Tibial nerve (tissue), 4 donors: ENCODE measurements at regions not wholly inside any gene's neighbourhood (a gene's known extent, or its start where the extent isn't known, plus 50 kb on each side); places are given as distances from the start of the nearest gene placed in this dataset.

ENCODE experiments used
- DNase-seq, 2 donors: peaks; one replicate each; pipeline ENCODE4 v3.0.0-alpha.2; 2019; ENCODE audit warnings: low spot score in 2 of 2
- H3K27ac ChIP-seq, 4 donors: fragments of 200-600 bp; sonication (generic) in 3 of 4; one replicate each; pipeline ENCODE4 v1.5.1; 2017 to 2019; ENCODE audit warnings: mild to moderate bottlenecking in 1 of 4
- H3K27me3 ChIP-seq, 2 donors: fragments of 200-600 bp; sonication (generic) in 1 of 2; one replicate each; pipeline versions ENCODE4 v1.5.1 to v1.6.0; 2017 to 2019
- H3K36me3 ChIP-seq, 3 donors: fragments of 200-600 bp; sonication (generic); one replicate each; pipeline ENCODE4 v1.5.1; 2018 to 2019
- H3K4me1 ChIP-seq, 4 donors: fragments of 200-600 bp; sonication (generic) in 3 of 4; one replicate each; pipeline ENCODE4 v1.5.1; 2017 to 2019
- H3K4me3 ChIP-seq, 4 donors: fragments of 200-600 bp; sonication (generic) in 3 of 4; one replicate each; pipeline ENCODE4 v1.5.1; 2017 to 2019; ENCODE audit warnings: mild to moderate bottlenecking in 1 of 4, moderate library complexity in 1 of 4
- H3K9me3 ChIP-seq, 4 donors: fragments of 200-600 bp; sonication (generic) in 3 of 4; one replicate each; pipeline ENCODE4 v1.5.1; 2017 to 2019
- EP300 ChIP-seq, 2 donors: sonication (generic); formaldehyde crosslinking; IDR thresholded peaks; one replicate each; pipeline ENCODE4 v1.6.1; 2017; ENCODE audit warnings: antibody characterized with exemption in 2 of 2, mild to moderate bottlenecking in 1 of 2
- POLR2A ChIP-seq, 2 donors: fragments of 450-650 bp; IDR thresholded peaks; one replicate each; pipeline ENCODE4 v1.6.1; 2017; ENCODE audit warnings: antibody characterized with exemption in 2 of 2, mild to moderate bottlenecking in 2 of 2, moderate library complexity in 2 of 2
- WGBS, 2 donors: methylation state at CpG; one replicate each; pipeline ENCODE4 v1.1.5; 2018; 5-methylcytosine and 5-hydroxymethylcytosine counted together
- TF ChIP-seq, protein P1 (sequence below), 5 experiments: fragments of 200-600 bp in 3 of 5; fragments of 450-650 bp in 2 of 5; sonication (generic) in 3 of 5; IDR thresholded peaks; one replicate each; pipeline ENCODE4 v1.5.1; 2016 to 2019; ENCODE audit warnings: antibody characterized with exemption in 5 of 5, mild to moderate bottlenecking in 3 of 5, moderate library complexity in 2 of 5

DNA sequence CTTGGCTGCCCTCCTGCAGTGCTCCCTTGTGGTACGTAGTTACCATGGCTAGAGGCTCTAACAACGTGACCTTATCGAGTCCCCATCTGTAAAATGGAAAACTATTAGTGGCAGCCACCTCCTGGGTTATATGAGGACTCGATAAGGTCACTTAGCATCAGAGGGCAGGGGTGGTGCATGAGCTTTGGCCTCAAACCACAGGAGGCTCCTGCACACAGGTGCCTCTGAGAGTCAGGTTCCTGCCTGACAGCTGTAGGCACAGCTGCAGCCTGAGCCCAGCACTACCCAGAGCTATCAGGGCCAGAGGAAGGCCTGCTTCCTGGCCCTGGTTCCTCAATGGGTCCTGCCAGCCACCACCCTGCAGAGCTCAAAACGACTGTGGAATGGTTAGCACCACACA lies 57.2 kb upstream of the SEC14L1 start:
- TF ChIP-seq EP300 (IDR thresholded peaks at IDR 0.05) (no peak), POLR2A (IDR thresholded peaks at IDR 0.05) (no peak)
- TF ChIP-seq, protein P1, sequence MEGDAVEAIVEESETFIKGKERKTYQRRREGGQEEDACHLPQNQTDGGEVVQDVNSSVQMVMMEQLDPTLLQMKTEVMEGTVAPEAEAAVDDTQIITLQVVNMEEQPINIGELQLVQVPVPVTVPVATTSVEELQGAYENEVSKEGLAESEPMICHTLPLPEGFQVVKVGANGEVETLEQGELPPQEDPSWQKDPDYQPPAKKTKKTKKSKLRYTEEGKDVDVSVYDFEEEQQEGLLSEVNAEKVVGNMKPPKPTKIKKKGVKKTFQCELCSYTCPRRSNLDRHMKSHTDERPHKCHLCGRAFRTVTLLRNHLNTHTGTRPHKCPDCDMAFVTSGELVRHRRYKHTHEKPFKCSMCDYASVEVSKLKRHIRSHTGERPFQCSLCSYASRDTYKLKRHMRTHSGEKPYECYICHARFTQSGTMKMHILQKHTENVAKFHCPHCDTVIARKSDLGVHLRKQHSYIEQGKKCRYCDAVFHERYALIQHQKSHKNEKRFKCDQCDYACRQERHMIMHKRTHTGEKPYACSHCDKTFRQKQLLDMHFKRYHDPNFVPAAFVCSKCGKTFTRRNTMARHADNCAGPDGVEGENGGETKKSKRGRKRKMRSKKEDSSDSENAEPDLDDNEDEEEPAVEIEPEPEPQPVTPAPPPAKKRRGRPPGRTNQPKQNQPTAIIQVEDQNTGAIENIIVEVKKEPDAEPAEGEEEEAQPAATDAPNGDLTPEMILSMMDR (IDR thresholded peaks at IDR 0.05): no peak
- H3K27me3 ChIP-seq: peaks cover 0 to 4% of the 10 kb centered on the region in 2 donors
- WGBS, 2 donors: 62 to 87% methylated on average over 4 to 5 of the region's 5 CpGs

DNA sequence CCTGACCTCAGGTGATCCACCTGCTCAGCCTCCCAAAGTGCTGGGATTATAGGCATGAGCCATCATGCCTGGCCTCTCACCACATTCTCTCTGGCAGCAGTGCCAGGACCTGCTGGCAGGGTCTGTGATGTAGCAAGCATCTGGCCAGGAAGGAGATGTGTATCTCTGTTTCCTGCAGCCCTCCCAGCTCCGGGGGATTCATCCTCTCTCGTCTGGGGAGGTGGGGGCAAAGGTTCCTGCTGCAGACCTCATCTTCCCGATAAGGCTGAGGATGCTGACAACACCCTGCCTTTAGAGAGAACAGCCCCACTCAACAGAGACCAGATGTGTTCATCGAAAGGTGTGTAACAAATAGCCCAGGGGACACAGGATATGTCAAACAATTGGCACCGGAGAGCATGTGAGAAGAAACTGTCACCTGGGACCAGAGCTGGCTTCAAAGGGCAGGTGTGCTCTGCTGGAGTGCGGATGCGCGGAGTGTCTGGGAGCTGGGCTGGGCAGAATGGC lies 54.8 kb upstream of the SEC14L1 start:
- 46 to 55% methylated on average over 8 of the region's 8 CpGs for WGBS, 2 donors

More for the DNA sequence above, 57.2 kb upstream of the SEC14L1 start:
- H3K4me1 ChIP-seq: peaks cover 0 to 23% (median 5%) of the 10 kb centered on the region in 4 donors
- no peak overlapping the region for H3K4me3 ChIP-seq
- no peak overlapping the region for H3K27ac ChIP-seq
- H3K9me3 ChIP-seq: no peaks in the 10 kb centered on the region
- no peaks in the 10 kb centered on the region for H3K36me3 ChIP-seq
- no peak for DNase-seq

DNA sequence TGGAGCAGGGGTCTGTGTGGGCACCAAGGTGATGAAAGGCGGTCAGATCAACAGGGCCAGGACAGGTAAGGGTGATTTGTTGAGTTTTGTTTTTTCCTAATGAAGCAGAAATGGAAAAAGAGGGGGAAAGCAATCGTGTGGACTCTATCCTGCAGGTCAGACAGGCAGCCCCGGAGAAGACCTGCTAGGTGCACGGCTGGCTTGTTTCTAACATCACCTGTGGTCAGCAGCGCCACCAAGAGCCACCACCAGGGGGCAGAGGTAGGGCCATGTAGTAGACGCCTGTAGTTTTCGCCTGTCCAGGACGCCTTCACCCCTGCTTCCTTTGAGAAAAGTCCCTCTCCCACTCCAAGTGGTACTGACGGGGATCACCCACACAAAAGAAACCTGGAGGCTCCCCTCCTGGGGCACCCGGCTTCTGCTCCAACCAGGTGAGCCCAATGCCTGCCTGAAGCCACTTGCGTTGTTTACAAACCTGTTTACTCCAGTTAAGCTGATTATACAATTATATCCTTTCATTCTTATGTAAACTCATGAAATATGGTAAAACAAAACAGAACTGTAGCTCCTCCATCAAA lies 54.2 kb upstream of the SEC14L1 start:
- WGBS, 2 donors: 17 to 20% methylated on average over 11 of the region's 11 CpGs
- no peaks in the 10 kb centered on the region for H3K9me3 ChIP-seq
- no peak for TF ChIP-seq EP300 (IDR thresholded peaks at IDR 0.05)
- TF ChIP-seq, protein P1 (IDR thresholded peaks at IDR 0.05): peak; percentile 87 to 93 (median 92)
- H3K4me1 ChIP-seq: peaks cover 0 to 49% (median 18%) of the 10 kb centered on the region in 4 donors
- no peak overlapping the region for H3K27ac ChIP-seq
- H3K4me3 ChIP-seq: no peak overlapping the region
- peak; percentile 89 to 97 for DNase-seq
- H3K36me3 ChIP-seq: peaks cover 0 to 17% (median 0%) of the 10 kb centered on the region in 3 donors
- H3K27me3 ChIP-seq: no peaks in the 10 kb centered on the region

More for the DNA sequence above, 54.8 kb upstream of the SEC14L1 start:
- no peaks in the 10 kb centered on the region for H3K9me3 ChIP-seq
- TF ChIP-seq, protein P1 (IDR thresholded peaks at IDR 0.05): no peak
- TF ChIP-seq POLR2A (IDR thresholded peaks at IDR 0.05): no peak
- no peak for TF ChIP-seq EP300 (IDR thresholded peaks at IDR 0.05)
- no peak overlapping the region for H3K4me3 ChIP-seq
- no peak overlapping the region for H3K27ac ChIP-seq
- no peak for DNase-seq
- peaks cover 0 to 44% (median 18%) of the 10 kb centered on the region in 4 donors for H3K4me1 ChIP-seq
- peaks cover 0 to 12% (median 0%) of the 10 kb centered on the region in 3 donors for H3K36me3 ChIP-seq
- H3K27me3 ChIP-seq: no peaks in the 10 kb centered on the region

DNA sequence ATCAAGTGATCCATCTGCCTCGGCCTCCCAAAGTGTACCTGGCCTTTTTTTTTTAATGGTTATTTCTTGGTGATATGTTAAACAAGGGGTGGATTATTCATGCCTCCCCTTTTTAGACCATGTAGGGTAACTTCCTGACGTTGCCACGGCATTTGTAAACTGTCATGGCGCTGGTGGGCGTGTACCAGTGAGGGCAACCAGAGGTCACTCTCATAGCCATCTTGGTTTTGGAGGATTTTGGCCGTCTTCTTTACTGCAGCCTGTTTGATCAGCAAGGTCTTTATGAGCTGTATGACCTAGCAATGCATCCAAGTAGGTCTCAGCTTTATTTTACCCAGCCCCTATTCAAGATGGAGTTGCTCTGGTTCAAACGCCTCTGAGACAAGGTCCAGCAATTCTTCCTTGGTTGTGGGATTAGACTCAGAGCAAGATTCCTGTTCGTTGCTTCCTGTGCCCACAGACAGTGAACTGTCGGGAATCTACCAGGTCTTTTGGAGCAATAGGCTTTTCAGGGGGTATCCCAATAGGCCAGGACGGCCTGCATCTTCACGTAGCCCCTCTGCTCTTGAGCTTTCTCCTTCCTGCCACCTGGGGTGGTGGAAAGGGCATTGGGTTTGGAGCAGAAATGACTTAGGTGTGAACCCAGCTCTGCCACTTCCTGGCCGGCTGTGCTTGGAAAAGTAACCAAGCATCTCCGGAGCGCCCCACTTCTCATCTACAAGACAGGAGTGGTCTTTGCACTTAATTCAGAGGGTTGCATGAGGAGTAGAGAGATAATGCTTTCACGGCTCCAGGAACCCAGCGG lies 52.9 kb upstream of the SEC14L1 start:
- H3K4me3 ChIP-seq: peak overlapping the region; percentile 50 to 89 (median 75)
- no peaks in the 10 kb centered on the region for H3K27me3 ChIP-seq
- TF ChIP-seq, protein P1 (IDR thresholded peaks at IDR 0.05): no peak
- no peak for TF ChIP-seq EP300 (IDR thresholded peaks at IDR 0.05)
- 69 to 76% methylated on average over 15 to 16 of the region's 16 CpGs for WGBS, 2 donors
- H3K36me3 ChIP-seq: peaks cover 0 to 30% (median 0%) of the 10 kb centered on the region in 3 donors
- no peak for DNase-seq
- H3K27ac ChIP-seq: peak overlapping the region; percentile 56 to 92 (median 88)
- peaks cover 0 to 59% (median 18%) of the 10 kb centered on the region in 4 donors for H3K4me1 ChIP-seq
- H3K9me3 ChIP-seq: no peaks in the 10 kb centered on the region
